ENCODE measurements at regions not wholly inside any gene's neighbourhood (a gene's known extent, or its start where the extent isn't known, plus 50 kb on each side); places are given as distances from the start of the nearest gene placed in this dataset.

DNA sequence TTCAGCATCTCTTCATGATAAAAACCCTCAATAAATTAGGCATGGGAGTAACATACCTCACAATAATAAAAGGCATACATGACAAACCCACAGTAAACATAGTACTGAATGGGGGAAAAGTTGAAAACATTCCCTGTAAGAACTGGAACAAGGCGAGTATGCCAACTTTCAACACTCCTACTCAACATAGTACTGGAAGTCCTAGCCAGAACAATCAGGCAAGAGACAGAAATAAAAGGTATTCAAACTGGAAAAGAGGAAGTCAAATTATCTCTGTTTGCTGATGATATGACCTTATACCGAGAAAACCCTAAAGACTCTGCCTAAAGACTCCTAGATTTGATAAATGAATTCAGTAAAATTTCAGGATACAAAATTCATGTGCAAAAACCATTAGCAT lies 167.6 kb downstream of the TMEM38B start:
- DNase-seq = no peak

DNA sequence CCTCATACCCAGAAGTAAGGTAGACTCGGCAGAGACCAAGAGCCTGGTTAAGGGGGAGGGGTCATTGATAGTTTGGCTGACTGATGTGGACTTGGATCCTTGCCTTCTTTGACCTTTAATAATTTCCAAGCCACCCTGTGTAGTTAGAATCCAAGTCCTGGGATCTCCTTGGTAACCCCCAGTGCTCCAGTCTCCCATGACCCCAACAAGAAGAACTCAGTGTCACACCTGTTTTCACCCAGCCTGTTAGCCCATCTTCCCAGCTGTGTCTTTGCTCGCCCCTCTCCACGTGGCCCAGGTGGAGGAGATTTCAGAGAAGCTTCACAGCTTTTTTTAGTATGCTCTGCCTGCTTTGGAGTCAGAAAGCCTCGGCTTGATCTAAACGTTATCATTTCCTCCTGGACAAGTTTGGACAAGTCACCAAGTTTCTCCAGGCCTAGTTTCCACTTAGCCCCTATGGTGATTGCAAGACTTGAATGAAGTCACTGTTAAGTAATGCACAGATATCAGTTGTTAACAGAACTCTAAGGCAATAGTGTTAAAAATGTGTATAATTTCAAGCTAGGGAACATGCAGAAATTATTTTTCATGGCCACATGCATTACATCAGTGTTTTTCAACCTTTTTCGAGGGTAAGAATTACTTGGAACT lies 170.0 kb downstream of the TMEM38B start:
- no peak for DNase-seq

DNA sequence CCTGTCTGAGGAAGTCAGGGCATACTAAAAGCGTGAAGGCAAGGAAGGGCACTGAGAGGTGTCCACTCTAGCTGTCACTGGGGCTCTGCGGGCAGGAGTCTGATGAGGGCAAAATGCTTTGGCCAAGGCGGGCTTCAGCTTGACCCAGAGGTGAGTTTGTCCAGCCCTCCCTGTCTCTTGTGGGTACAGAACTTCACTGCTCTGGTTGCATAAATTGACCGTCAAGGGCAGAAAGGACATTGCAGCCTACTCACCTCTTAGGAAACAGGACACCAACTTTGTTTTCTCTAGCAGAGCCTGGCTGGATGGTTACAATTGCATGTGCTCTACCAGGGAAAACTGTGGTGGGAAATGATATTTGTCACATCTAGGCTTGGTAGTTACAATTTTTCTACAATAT lies 170.9 kb downstream of the TMEM38B start:
- no peak for DNase-seq

DNA sequence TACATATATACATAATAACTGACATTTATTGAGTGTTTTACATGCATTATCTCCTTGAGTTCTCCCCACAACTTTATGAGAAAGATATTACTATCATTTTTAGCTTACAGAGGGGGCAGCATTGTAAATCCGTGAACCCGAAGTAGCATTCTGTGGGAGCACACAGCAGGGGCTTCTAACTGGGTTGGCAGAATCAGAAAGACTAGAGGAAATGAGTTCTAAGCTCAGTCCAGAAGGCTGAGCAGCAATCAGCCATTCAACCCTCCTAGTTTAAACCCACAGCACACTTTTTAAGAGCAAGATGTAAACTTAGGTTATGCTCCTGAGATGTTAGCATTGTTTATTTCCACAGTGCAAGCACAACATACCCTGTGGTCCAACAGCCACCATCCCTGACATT lies 177.2 kb downstream of the TMEM38B start:
- no peak for DNase-seq

DNA sequence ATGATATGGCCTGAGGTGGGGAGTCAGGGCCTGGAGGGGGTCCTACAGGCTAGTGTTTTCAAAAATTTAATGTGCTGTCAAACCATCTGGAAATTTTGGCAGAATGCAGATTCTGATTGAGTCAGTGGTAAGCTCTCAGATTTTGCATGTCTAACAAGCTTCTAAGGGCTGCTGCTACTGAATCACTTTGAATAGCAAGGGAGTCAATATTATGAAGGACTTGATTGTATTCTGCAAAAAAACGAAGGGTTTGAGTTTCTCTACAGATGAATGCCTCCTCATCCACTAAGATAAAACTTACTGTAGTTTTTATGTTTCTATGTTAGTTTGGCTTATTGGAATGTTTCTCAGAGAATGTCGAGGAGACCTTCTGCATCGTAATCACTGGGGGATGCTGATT lies 179.5 kb downstream of the TMEM38B start:
- DNase-seq = peak in 1 of 2 experiments; percentile 3

DNA sequence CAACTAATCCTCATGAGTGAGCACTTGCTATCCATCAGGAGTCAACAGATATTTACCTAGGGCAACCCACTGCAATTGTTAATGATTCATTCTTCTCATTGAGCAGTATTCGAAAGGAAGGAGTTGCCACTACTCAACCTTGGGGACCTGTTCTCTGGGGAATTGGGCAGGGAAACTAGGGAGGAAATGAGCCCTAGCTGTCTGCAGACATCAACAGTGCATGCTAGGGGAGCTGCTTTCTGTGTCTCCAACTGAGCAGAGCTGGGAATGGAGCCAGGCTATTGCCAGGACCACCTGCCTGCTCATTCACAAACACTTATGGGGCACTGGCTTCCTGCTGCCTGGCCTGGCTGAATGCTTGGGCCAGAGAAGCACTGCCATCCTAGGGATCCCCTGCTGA lies 183.4 kb downstream of the TMEM38B start:
- peak in 1 of 2 experiments; percentile 71 for DNase-seq

DNA sequence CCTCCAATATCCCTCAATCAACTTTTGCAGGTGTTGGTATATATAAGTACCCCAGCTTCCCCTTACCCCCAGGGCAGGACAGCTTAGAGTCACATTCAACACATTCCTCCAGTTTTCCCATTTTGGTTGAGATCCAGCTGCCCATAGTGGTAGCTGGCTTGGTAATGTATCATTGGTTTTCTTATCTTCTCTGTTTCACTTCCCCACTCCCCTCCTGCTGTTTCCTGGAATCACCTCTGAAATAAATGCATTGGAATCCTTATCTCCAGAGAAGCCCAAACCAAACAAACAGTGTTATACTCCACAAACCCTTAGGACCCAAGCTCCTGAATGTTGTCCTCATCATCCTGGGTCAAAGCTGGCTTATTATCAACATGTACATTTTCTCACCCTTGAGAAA lies 184.8 kb downstream of the TMEM38B start:
- DNase-seq = no peak

DNA sequence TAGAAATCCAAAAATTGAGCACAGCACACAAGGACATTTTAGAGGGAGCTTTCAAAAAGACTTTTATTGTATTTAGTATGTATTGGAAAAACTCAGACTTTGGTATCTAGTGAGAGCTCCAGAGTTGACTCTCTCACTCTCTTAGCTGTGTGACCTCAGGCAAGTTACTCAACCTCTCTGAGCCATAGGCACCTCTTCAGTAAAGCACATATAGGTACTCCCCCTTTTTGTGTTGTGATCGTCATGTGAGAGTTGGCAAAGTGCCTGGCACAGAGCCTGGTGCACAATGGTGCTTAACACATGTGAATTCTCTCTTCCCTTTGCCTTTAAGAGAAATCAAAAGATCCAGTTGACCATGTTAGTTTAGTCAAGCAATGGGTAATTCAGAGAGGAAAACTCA lies 186.2 kb downstream of the TMEM38B start:
- peak in 1 of 2 experiments; percentile 41 for DNase-seq

DNA sequence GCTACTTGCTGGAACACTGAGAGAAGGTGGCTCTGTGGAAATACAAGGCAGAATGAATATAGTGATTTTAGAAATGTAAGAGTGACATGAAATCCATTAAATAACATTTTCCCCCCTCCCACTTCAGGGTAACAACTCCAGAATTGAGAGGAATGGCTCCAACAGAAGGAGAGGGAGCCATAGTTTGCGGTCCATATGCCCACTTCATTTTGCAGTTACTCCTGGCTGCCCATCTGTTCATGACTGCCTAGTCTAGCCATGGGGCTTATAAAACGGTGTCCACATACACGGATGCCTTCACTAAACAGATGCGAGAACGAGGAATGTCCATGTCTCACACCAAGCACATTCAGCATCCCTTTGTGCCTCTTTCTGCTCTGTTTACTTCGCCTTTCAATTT lies 186.7 kb downstream of the TMEM38B start:
- DNase-seq = peak in 1 of 2 experiments; percentile 41

DNA sequence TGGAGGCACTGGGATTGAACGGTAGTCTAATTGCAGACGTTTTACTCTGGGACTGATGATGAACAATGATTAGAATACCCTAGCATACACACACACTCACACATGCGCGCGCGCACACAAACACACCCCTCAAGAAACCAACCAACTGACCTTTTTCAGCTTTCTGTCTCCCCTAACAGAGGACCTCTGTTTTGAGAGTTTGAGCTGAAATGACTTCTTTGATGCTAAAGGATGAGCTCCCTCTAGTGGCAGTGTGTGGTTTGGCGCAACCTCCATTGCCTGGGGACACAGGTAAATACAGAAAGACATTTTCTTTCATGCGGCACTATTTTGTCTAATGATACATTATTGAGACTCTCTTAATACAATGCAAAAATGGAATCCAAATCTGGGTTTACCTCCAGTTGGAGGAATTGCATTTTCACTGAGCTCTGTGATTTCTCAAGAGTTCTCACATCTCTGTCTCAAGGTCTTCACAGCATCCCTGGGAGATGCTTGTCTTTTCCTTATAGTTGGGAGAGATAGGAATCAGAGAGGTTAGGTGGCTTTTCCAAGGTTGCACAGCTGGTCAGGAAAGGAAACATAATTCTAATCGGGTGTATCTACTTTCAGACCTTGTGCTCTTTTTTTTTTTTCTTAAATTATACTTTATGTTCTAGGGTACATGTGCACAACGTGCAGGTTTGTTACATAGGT lies 187.5 kb downstream of the TMEM38B start:
- DNase-seq = peak in 1 of 2 experiments; percentile 79

DNA sequence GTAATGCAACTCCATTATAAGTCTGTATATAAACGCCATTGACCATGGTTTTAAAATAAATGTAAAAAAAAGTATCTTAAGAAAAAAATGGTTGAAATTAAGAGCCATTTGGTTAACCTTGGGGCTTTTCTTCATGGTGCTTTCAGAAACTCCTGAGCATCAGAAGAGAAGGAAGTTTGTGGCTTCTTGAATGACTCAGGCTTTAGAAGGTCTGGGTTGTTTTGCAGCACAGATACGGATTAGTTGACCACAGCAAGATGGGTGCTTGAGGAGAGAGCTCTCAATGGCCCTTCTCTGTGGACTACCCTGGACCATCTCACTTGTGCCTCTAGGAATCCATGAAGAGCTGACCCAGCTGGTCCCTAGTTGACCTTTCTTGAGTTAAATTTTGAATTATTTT lies 189.5 kb downstream of the TMEM38B start:
- DNase-seq = no peak

DNA sequence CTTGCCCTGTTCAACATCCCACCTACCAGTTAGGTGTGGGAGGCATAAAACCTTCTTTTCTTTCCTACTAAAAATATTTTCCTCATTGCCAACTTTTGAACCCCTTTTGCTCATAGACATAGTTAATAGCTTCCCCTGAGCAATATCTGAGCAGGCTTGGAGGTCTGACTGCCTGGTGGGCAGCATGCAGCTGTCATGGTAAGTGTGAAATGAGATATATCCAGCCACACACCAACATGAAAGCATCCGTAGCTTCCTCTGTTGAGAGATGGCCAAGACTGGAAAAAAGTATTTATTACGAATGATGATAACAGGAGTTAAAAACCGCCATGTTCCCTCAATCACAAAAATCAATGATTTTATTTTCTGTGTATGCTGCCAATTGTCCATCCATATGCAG lies 190.1 kb downstream of the TMEM38B start:
- DNase-seq = no peak

DNA sequence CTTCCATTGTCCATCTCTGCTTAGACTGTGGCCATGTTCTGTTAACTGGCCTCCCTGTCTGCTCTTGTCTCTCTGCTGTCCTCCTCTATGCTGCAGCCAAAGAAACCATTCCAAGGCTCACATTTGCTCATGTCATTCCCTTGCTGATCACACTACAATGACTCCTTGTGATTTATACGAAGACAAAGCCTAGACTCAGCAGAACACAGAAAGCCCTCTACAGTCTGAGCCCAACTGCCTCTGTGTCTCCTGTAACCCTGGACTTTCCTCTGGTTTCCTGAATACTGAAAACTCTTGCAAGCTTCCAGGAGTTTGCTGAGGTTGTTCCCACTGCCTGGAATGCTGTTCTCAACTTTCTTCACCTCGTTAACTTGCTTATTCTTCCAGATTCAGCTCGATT lies 191.8 kb downstream of the TMEM38B start:
- DNase-seq = no peak

DNA sequence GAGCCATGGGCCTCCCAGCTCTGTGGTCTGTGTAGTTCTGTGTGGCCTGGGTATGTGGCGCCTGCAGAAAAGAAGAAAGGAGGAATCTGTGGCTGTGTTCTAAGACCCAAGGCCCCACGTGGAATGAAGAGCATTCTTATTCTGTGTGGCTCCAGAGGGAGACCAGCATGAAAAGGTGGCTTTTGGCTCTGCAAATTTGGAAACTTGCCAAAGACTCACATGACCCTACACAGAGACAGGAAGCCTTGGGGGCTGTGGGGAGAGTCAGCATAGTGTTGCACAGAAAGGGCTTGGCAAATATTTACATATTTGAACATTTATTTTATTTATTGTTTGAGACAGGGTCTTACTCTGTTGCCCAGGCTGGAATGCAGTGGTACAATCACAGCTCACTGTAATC lies 193.3 kb downstream of the TMEM38B start:
- DNase-seq = no peak

DNA sequence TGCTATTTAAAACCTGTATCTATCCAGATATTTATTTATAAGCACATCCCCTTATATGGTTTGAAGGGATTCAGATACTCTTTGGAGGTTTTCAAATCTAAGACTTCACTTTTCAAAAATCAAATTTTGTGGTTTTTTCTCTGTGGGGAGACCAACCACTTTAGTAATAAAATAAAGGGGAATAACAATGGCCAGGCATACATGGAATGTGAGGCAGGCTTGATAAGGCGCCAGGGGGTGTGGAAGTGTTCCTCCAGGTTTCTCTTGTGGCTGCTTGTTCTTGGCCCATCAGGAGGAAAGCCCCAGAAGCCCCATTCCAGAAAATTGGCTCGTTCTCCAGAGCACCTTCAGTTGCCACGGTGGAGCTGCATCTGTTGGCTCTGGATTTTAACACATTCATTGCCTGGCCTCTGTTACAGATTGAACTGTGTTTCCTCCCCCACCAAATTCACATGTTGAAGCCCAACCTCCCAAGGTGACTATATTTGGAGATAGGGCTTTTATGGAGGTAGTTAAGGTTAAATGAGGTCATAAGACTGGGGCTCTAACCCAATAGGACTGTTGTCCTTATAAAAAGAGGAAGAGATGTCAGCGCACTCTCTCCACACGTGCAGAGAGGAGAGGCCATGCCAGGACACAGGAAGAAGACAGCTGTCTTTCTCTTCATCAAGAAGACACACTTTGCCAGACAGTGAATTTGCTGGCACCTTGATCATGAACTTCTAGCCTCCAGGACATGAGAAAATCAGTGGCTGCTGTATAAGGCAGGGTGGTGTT lies 195.9 kb downstream of the TMEM38B start:
- no peak for DNase-seq

DNA sequence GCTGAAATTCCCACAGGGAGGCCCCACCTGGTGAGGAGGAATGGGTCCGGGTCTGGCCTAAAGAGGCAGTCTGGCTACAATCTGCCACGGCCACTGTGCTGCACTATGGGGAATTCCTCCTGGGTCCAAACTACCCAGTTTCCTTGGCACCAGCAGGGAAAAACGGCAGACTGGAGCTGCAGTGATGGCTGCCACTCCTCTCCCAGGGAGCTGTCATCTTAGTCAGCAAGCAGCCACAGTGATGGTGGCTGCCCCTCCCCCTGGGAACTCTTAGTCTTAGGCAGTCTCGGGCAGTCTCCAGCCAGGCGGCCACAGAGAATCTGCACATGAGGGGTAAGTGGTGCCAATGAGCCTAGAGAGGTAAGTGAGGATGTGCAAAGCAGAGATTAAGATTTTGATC lies 205.8 kb downstream of the TMEM38B start:
- DNase-seq = no peak

DNA sequence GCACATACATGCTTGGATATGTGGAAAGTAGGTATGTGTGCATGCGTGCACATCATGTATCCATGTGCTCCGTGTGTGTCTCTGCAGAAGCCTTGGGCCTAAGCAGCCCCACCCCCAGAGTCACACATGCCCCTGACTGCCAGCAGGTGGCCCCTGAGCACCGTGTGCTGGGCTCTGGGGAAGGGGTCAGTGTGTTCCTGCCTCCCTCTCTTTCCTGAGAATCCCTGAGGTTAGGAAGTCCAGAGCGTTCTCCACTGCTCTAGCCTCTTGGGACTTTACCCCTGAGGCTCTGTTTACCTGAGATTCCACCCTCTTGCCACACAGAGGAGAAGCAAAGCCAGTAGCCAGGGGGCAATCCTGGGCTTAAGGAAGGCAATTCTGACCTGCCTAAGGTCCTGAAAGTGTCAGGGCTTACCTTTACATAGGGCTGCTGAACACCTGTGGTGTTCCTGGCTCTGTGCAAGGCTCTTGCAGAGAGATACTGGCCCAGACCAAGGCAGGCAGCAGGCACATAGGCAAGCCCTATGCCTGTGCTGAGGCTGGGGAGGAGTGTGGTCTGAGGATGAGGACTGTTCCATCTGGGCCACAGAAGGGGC lies 207.3 kb downstream of the TMEM38B start:
- DNase-seq = peak in 1 of 2 experiments; percentile 15

DNA sequence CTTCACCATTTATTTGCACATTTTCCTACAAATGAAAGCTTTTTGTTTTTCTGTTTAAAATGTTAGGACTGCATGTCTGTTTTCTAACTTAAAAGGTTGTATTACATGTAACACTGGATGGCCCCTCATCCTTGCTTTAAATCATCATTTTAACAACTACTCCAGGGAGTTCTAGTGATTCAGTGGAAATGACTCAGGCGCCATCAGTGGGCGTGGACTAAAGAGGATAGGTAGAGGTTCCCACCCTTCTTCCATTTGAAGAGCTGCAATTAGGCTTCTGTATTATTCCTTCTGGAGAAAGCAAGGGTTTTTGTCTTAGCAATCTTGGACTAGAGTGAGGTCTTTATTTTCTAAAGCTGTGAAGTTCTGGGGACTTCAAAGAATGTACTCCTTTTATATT lies 213.7 kb downstream of the TMEM38B start:
- no peak for DNase-seq

DNA sequence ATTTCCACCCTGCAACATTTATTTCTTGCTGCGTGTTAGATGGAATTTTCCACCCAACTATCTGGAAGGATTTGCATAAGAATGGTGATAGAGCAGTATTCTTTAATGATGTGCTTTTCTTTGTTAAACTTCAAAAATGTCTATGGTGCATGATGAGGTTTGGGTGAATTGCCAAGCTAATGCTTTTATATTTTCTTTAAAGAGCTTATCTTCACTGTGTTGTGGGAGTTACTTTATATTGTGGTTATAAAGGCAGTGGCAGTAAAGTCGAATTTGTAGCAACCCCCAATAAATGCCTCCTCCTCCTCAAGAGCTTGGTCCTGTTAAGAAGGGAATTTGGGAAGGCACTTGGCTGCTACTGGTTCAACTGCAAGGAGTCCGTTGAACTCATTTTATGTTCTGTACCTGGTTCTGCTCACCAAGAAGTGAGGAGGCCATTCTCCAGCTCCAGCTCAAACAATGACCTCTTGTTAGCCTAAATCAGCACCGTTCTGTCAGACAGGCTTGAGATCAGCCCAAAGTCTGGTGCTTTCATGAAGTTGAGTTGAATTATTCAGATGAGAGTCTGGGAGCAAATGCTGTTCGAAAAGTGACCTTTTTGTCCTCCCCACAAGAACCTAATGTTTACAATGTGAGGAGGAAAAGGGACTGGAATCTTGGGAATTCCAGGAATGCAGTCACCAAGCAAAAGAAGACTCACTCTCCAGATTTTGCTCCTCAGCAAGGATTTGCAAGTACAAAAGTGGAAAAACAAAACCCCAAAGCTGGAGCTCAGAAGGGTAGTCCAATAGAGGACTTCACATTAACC lies 217.0 kb downstream of the TMEM38B start:
- DNase-seq = no peak

DNA sequence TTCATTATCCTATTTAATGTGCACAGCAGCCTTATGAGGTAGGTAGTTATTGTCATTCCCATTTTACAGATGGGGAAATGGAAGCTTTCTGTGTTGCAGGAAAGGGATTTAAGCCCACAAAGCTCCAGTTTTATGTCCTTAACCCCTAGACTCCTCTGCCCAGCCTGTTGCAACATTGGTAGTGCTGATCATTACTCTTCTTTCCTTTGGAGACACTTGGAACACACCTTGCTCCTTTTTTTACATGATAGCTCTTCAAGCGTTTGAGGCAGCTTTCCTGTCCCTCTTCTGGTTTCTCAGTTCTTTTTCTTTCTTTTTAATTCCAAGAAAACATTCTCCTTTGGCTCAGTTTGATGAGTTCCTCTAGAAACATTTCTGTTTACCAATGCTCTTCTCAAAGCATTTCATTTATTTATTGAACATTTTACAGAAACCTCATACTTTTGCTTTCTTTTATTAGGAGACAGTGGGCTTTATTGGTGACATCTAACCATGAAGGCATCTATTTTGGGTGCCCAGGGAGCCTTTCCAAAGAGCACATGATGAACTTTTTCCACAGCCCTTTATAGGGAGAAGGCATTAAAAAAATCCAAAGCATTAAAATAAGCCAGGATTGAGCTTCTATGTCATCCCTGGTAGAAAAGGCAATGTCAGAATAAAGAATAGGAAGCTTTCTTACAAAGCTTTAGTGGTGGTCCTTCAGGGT lies 218.0 kb downstream of the TMEM38B start:
- no peak for DNase-seq

DNA sequence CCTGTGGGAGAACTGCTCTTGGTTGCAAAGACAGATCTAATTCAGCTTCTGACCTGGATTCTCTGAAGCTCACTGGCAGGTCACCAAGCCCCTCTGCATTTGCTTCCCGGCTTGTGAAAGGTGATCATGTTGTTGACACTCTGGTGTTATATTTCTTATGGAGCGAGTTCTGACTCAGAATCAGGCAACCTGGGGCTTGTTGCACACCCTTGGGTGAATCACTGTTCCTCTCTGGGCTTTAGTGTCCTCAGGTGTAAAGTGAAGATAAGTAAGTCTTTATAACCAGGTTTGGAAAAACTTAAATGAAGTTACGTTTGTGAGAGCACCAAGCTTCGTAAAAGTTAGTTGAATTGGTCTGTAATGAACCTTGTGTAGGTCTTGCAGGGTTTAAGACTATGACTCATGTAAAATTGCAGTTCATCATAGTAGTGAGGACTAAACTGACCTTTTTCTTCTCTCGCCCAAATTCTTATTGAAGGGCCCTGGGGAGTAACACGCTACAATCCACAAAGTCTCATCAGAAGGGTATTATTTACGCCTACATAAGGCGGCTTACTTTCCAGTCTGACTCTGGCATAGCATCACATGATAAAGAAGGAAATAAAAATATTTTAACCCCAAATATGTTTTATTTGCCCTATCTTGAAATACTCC lies 218.6 kb downstream of the TMEM38B start:
- DNase-seq = no peak

Measured in NCI-H446 (cell line).